ENCODE measurements at regions not wholly inside any gene's neighbourhood (a gene's known extent, or its start where the extent isn't known, plus 50 kb on each side); places are given as distances from the start of the nearest gene placed in this dataset.

- Mint-ChIP-seq H3K9me3 (ENCODE audit: unreplicated experiment) (no peaks in the 10 kb centered on the region), H3K4me1 (ENCODE audit: unreplicated experiment) (peaks cover 4% of the 10 kb centered on the region), H3K4me3 (ENCODE audit: unreplicated experiment) (no peak overlapping the region), H3K27ac (ENCODE audit: unreplicated experiment) (no peak overlapping the region), H3K36me3 (ENCODE audit: low read depth, unreplicated experiment) (no peaks in the 10 kb centered on the region), H3K27me3 (ENCODE audit: unreplicated experiment) (no peaks in the 10 kb centered on the region)
- TF ChIP-seq CTCF (IDR thresholded peaks at IDR 0.05; ENCODE audit: unreplicated experiment) = no peak
- no peak for DNase-seq (ENCODE audit: low spot score)
These were observed 273.1 kb downstream of the LRATD1 start for GRCh38 chr2:14905571-14905970.

GRCh38 chr2:14907014-14907612 is 274.6 kb downstream of the LRATD1 start:
- no peaks in the 10 kb centered on the region for H3K36me3 Mint-ChIP-seq (ENCODE audit: low read depth, unreplicated experiment)

GRCh38 chr2:14909795-14910194 is 277.3 kb downstream of the LRATD1 start:
- Mint-ChIP-seq H3K27me3 (ENCODE audit: unreplicated experiment) (no peaks in the 10 kb centered on the region), H3K4me1 (ENCODE audit: unreplicated experiment) (peaks cover 2% of the 10 kb centered on the region), H3K27ac (ENCODE audit: unreplicated experiment) (no peak overlapping the region), H3K9me3 (ENCODE audit: unreplicated experiment) (no peaks in the 10 kb centered on the region), H3K4me3 (ENCODE audit: unreplicated experiment) (no peak overlapping the region), H3K36me3 (ENCODE audit: low read depth, unreplicated experiment) (no peaks in the 10 kb centered on the region)
- DNase-seq (ENCODE audit: low spot score) = no peak
- no peak for TF ChIP-seq CTCF (IDR thresholded peaks at IDR 0.05; ENCODE audit: unreplicated experiment)

More at GRCh38 chr2:14907014-14907612, 274.6 kb downstream of the LRATD1 start:
- H3K4me1 Mint-ChIP-seq (ENCODE audit: unreplicated experiment) = peaks cover 4% of the 10 kb centered on the region
- no peak for DNase-seq (ENCODE audit: low spot score)
- H3K27ac Mint-ChIP-seq (ENCODE audit: unreplicated experiment) = no peak overlapping the region
- H3K9me3 Mint-ChIP-seq (ENCODE audit: unreplicated experiment) = no peaks in the 10 kb centered on the region
- no peak overlapping the region for H3K4me3 Mint-ChIP-seq (ENCODE audit: unreplicated experiment)
- no peaks in the 10 kb centered on the region for H3K27me3 Mint-ChIP-seq (ENCODE audit: unreplicated experiment)
- no peak for TF ChIP-seq CTCF (IDR thresholded peaks at IDR 0.05; ENCODE audit: unreplicated experiment)

GRCh38 chr2:14910654-14911053 is 278.1 kb downstream of the LRATD1 start:
- no peak overlapping the region for H3K4me3 Mint-ChIP-seq (ENCODE audit: unreplicated experiment)
- no peak overlapping the region for H3K27ac Mint-ChIP-seq (ENCODE audit: unreplicated experiment)
- DNase-seq (ENCODE audit: low spot score) = no peak
- TF ChIP-seq CTCF (IDR thresholded peaks at IDR 0.05; ENCODE audit: unreplicated experiment) = no peak
- no peaks in the 10 kb centered on the region for H3K9me3 Mint-ChIP-seq (ENCODE audit: unreplicated experiment)
- no peaks in the 10 kb centered on the region for H3K36me3 Mint-ChIP-seq (ENCODE audit: low read depth, unreplicated experiment)
- H3K4me1 Mint-ChIP-seq (ENCODE audit: unreplicated experiment) = peaks cover 2% of the 10 kb centered on the region
- H3K27me3 Mint-ChIP-seq (ENCODE audit: unreplicated experiment) = no peaks in the 10 kb centered on the region

- Mint-ChIP-seq H3K27me3 (ENCODE audit: unreplicated experiment) (no peaks in the 10 kb centered on the region), H3K4me3 (ENCODE audit: unreplicated experiment) (no peak overlapping the region), H3K36me3 (ENCODE audit: low read depth, unreplicated experiment) (no peaks in the 10 kb centered on the region), H3K9me3 (ENCODE audit: unreplicated experiment) (no peaks in the 10 kb centered on the region), H3K4me1 (ENCODE audit: unreplicated experiment) (no peaks in the 10 kb centered on the region), H3K27ac (ENCODE audit: unreplicated experiment) (no peak overlapping the region)
- no peak for TF ChIP-seq CTCF (IDR thresholded peaks at IDR 0.05; ENCODE audit: unreplicated experiment)
- no peak for DNase-seq (ENCODE audit: low spot score)
These were observed 283.5 kb downstream of the LRATD1 start for GRCh38 chr2:14915983-14916382.

All from endothelial cell (in vitro differentiated cells).